GM18867 (cell line): ENCODE measurements at regions not wholly inside any gene's neighbourhood (a gene's known extent, or its start where the extent isn't known, plus 50 kb on each side); places are given as distances from the start of the nearest gene placed in this dataset.
"Not testable (repeated sequence)": the region's sequence is repeated elsewhere in the genome, so short reads cannot be mapped to it uniquely, and the experiment has no call there.

Experiments
- ATAC-seq: cut with Tn5 transposase; IDR thresholded peaks from one replicate; pipeline ENCODE4 v1.9.1; 2021; ENCODE audit warnings: mild to moderate bottlenecking, moderate library complexity; ENCODE audit not compliant: unreplicated experiment

- no peak for ATAC-seq
Observed at GRCh38 chr4:141449927-141450326, 186.5 kb upstream of the IL15 start.

GRCh38 chr4:141455651-141456050, 180.7 kb upstream of the IL15 start:
- ATAC-seq, result no peak

- ATAC-seq, result no peak
Observed at GRCh38 chr4:141457653-141458052, 178.7 kb upstream of the IL15 start.

- ATAC-seq, result no peak
Observed at GRCh38 chr4:141458501-141458900, 177.9 kb upstream of the IL15 start.

GRCh38 chr4:141459020-141459419, 177.4 kb upstream of the IL15 start:
- no peak for ATAC-seq

GRCh38 chr4:141462361-141462760, 174.0 kb upstream of the IL15 start:
- no peak for ATAC-seq

- no peak for ATAC-seq
Observed at GRCh38 chr4:141463678-141464077, 172.7 kb upstream of the IL15 start.

GRCh38 chr4:141464366-141464765, 172.0 kb upstream of the IL15 start:
- no peak for ATAC-seq

GRCh38 chr4:141465171-141465570, 171.2 kb upstream of the IL15 start:
- no peak for ATAC-seq

- no peak for ATAC-seq
Observed at GRCh38 chr4:141467225-141467624, 169.2 kb upstream of the IL15 start.

- no peak for ATAC-seq
Observed at GRCh38 chr4:141469392-141469791, 167.0 kb upstream of the IL15 start.

- ATAC-seq, result no peak
Observed at GRCh38 chr4:141473026-141473540, 163.3 kb upstream of the IL15 start.

- no peak for ATAC-seq
Observed at GRCh38 chr4:141473952-141474351, 162.4 kb upstream of the IL15 start.

- no peak for ATAC-seq
Observed at GRCh38 chr4:141480950-141481349, 155.4 kb upstream of the IL15 start.

GRCh38 chr4:141484298-141484697, 152.1 kb upstream of the IL15 start:
- ATAC-seq, result not testable (repeated sequence)

- no peak for ATAC-seq
Observed at GRCh38 chr4:141486375-141486997, 149.9 kb upstream of the IL15 start.

- peak; percentile 92 for ATAC-seq
Observed at GRCh38 chr4:141497627-141498026, 138.8 kb upstream of the IL15 start.

- ATAC-seq, result no peak
Observed at GRCh38 chr4:141499261-141499853, 137.0 kb upstream of the IL15 start.

- ATAC-seq, result no peak
Observed at GRCh38 chr4:141501395-141501794, 135.0 kb upstream of the IL15 start.

- ATAC-seq, result no peak
Observed at GRCh38 chr4:141501931-141502330, 134.5 kb upstream of the IL15 start.

GRCh38 chr4:141502755-141503154, 133.6 kb upstream of the IL15 start:
- ATAC-seq, result no peak

- ATAC-seq, result no peak
Observed at GRCh38 chr4:141503260-141503659, 133.1 kb upstream of the IL15 start.

GRCh38 chr4:141511055-141511454, 125.3 kb upstream of the IL15 start:
- ATAC-seq, result no peak
